Left renal pelvis (tissue), 4 donors: ENCODE measurements at regions not wholly inside any gene's neighbourhood (a gene's known extent, or its start where the extent isn't known, plus 50 kb on each side); places are given as distances from the start of the nearest gene placed in this dataset.
"Not testable (repeated sequence)": the region's sequence is repeated elsewhere in the genome, so short reads cannot be mapped to it uniquely, and the experiment has no call there.

Source experiments
- DNase-seq, 4 donors: peaks; one replicate each; pipeline ENCODE4 v3.0.0-alpha.2; 2013; ENCODE audit warnings: low read depth in 4 of 4, low spot score in 3 of 4

- DNase-seq: not testable (repeated sequence)
Measured at GRCh38 chr4:111337186-111337876, 714.5 kb upstream of the PITX2 start.

GRCh38 chr4:111359602-111360001 lies 736.7 kb upstream of the PITX2 start:
- DNase-seq: no peak

- no peak for DNase-seq
Measured at GRCh38 chr4:111360906-111361305, 738.0 kb upstream of the PITX2 start.

GRCh38 chr4:111362941-111363361 lies 740.1 kb upstream of the PITX2 start:
- DNase-seq: no peak

- not testable (repeated sequence) for DNase-seq
Measured at GRCh38 chr4:111377880-111378279, 755.0 kb upstream of the PITX2 start.

GRCh38 chr4:111388561-111388960 lies 756.7 kb upstream of the FAM241A start:
- no peak for DNase-seq

GRCh38 chr4:111391829-111392228 lies 753.4 kb upstream of the FAM241A start:
- DNase-seq: no peak

GRCh38 chr4:111393781-111394180 lies 751.5 kb upstream of the FAM241A start:
- no peak for DNase-seq

- no peak for DNase-seq
Measured at GRCh38 chr4:111398906-111399330, 746.3 kb upstream of the FAM241A start.

- DNase-seq: no peak
Measured at GRCh38 chr4:111399623-111400022, 745.6 kb upstream of the FAM241A start.

GRCh38 chr4:111400741-111401140 lies 744.5 kb upstream of the FAM241A start:
- no peak for DNase-seq

- DNase-seq: no peak
Measured at GRCh38 chr4:111404673-111405072, 740.6 kb upstream of the FAM241A start.

- DNase-seq: no peak
Measured at GRCh38 chr4:111405989-111406388, 739.3 kb upstream of the FAM241A start.

- no peak for DNase-seq
Measured at GRCh38 chr4:111410571-111410970, 734.7 kb upstream of the FAM241A start.

- DNase-seq: no peak
Measured at GRCh38 chr4:111417521-111417920, 727.7 kb upstream of the FAM241A start.

GRCh38 chr4:111433441-111433840 lies 711.8 kb upstream of the FAM241A start:
- no peak for DNase-seq

GRCh38 chr4:111434586-111434985 lies 710.7 kb upstream of the FAM241A start:
- DNase-seq: no peak

GRCh38 chr4:111435986-111436744 lies 709.1 kb upstream of the FAM241A start:
- DNase-seq: no peak

GRCh38 chr4:111441687-111442086 lies 703.6 kb upstream of the FAM241A start:
- no peak for DNase-seq

GRCh38 chr4:111444836-111445235 lies 700.4 kb upstream of the FAM241A start:
- DNase-seq: not testable (repeated sequence)

GRCh38 chr4:111449657-111450056 lies 695.6 kb upstream of the FAM241A start:
- no peak for DNase-seq

GRCh38 chr4:111450867-111451266 lies 694.4 kb upstream of the FAM241A start:
- no peak for DNase-seq
